ENCODE measurements at regions not wholly inside any gene's neighbourhood (a gene's known extent, or its start where the extent isn't known, plus 50 kb on each side); places are given as distances from the start of the nearest gene placed in this dataset.

GRCh38 chr2:122750095-122750494 lies 994.6 kb downstream of the TSN start:
- intact Hi-C loops (cut with DNase I) = no loop called here
- H3K4me1 ChIP-seq = no peaks in the 10 kb centered on the region
- no peak overlapping the region for H3K4me3 ChIP-seq
- H3K9me3 ChIP-seq = no peaks in the 10 kb centered on the region
- TF ChIP-seq, protein P1, sequence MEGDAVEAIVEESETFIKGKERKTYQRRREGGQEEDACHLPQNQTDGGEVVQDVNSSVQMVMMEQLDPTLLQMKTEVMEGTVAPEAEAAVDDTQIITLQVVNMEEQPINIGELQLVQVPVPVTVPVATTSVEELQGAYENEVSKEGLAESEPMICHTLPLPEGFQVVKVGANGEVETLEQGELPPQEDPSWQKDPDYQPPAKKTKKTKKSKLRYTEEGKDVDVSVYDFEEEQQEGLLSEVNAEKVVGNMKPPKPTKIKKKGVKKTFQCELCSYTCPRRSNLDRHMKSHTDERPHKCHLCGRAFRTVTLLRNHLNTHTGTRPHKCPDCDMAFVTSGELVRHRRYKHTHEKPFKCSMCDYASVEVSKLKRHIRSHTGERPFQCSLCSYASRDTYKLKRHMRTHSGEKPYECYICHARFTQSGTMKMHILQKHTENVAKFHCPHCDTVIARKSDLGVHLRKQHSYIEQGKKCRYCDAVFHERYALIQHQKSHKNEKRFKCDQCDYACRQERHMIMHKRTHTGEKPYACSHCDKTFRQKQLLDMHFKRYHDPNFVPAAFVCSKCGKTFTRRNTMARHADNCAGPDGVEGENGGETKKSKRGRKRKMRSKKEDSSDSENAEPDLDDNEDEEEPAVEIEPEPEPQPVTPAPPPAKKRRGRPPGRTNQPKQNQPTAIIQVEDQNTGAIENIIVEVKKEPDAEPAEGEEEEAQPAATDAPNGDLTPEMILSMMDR (IDR thresholded peaks at IDR 0.05) = no peak
- TF ChIP-seq POLR2A (IDR thresholded peaks at IDR 0.05) = no peak
- no peak for DNase-seq
- no peaks in the 10 kb centered on the region for H3K36me3 ChIP-seq
- H3K27ac ChIP-seq = no peak overlapping the region
- 38 to 48% methylated on average over 1 of the region's 1 CpG for WGBS, 2 donors
- no peaks in the 10 kb centered on the region for H3K27me3 ChIP-seq

GRCh38 chr2:122750808-122751207 lies 995.4 kb downstream of the TSN start:
- H3K27ac ChIP-seq = no peak overlapping the region
- intact Hi-C loops (cut with DNase I) = no loop called here

DNA sequence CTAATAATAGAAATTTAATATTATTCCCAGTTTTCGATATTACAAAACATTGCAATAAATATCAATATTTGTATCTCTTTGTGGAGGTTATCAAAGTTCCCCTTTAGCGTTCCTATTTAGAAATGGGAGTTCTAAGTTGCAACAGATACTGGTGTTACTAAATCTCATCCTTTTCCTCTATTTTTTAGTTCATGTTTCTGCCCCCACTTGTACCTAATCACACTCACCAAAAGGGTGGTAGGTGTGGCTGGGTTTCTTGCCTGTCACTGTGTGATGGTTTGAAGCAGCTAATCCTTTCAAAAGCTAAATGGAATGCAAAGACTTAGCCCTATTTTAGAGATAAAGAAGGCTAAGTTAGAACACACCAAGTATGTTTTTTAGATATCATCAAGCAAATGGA lies 997.9 kb downstream of the TSN start:
- no peaks in the 10 kb centered on the region for H3K9me3 ChIP-seq
- no peaks in the 10 kb centered on the region for H3K36me3 ChIP-seq
- H3K27me3 ChIP-seq = no peaks in the 10 kb centered on the region
- DNase-seq = no peak
- 79 to 81% methylated on average over 2 of the region's 2 CpGs for WGBS, 2 donors
- TF ChIP-seq, protein P1 (IDR thresholded peaks at IDR 0.05) = no peak
- no peak for TF ChIP-seq POLR2A (IDR thresholded peaks at IDR 0.05)
- H3K4me1 ChIP-seq = no peaks in the 10 kb centered on the region
- no peak overlapping the region for H3K4me3 ChIP-seq
- no peak overlapping the region for H3K27ac ChIP-seq
- intact Hi-C loops (cut with DNase I) = no loop called here

More at GRCh38 chr2:122750808-122751207, 995.4 kb downstream of the TSN start:
- Histone ChIP-seq H3K9me3 (no peaks in the 10 kb centered on the region), H3K36me3 (no peaks in the 10 kb centered on the region), H3K27me3 (no peaks in the 10 kb centered on the region), H3K4me3 (no peak overlapping the region), H3K4me1 (no peaks in the 10 kb centered on the region)
- no peak for TF ChIP-seq POLR2A (IDR thresholded peaks at IDR 0.05)
- TF ChIP-seq, protein P1 (IDR thresholded peaks at IDR 0.05) = no peak
- DNase-seq = no peak

- intact Hi-C loops (cut with DNase I) = no loop called here
- no peaks in the 10 kb centered on the region for H3K36me3 ChIP-seq
- no peak for DNase-seq
- no peaks in the 10 kb centered on the region for H3K27me3 ChIP-seq
- 50 to 64% methylated on average over 2 of the region's 2 CpGs for WGBS, 2 donors
- TF ChIP-seq, protein P1 (IDR thresholded peaks at IDR 0.05) = no peak
- TF ChIP-seq POLR2A (IDR thresholded peaks at IDR 0.05) = no peak
- H3K4me3 ChIP-seq = no peak overlapping the region
- H3K27ac ChIP-seq = no peak overlapping the region
- no peaks in the 10 kb centered on the region for H3K4me1 ChIP-seq
- H3K9me3 ChIP-seq = no peaks in the 10 kb centered on the region
Observed at GRCh38 chr2:122754561-122754960, 999.1 kb downstream of the TSN start.

DNA sequence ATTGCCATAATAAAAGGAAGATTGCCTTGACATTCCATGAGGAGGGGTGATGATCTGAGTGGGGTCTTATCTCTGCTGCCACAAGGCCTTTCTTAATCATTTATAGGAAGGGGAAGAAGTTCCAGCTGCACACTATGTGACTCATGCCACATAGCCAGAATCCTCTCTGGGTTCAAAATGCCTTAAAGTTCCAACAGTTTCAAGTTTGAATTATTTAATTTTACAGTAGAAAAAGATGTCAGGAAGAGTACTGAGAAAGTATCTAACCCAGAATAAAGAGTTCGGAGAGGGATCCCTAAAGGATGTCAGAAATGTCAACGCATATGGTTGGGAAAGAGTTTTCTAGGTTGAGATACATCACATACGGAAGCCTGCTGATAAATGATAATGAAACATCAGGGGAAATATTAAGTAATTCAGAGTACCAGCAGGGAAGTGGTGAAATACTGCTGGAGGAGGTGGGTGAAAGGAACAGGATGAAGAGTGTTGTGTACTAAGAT lies 999.9 kb downstream of the TSN start:
- Histone ChIP-seq H3K4me3 (no peak overlapping the region), H3K27ac (no peak overlapping the region), H3K9me3 (no peaks in the 10 kb centered on the region), H3K27me3 (no peaks in the 10 kb centered on the region), H3K4me1 (no peaks in the 10 kb centered on the region), H3K36me3 (no peaks in the 10 kb centered on the region)
- no peak for DNase-seq
- TF ChIP-seq, protein P1 (IDR thresholded peaks at IDR 0.05) = no peak
- TF ChIP-seq POLR2A (IDR thresholded peaks at IDR 0.05) = no peak
- intact Hi-C loops (cut with DNase I) = no loop called here
- 70 to 80% methylated on average over 3 of the region's 3 CpGs for WGBS, 2 donors

Measured in esophagus squamous epithelium (tissue), 5 donors.